ENCODE measurements at regions not wholly inside any gene's neighbourhood (a gene's known extent, or its start where the extent isn't known, plus 50 kb on each side); places are given as distances from the start of the nearest gene placed in this dataset.

- TF ChIP-seq, protein P1, sequence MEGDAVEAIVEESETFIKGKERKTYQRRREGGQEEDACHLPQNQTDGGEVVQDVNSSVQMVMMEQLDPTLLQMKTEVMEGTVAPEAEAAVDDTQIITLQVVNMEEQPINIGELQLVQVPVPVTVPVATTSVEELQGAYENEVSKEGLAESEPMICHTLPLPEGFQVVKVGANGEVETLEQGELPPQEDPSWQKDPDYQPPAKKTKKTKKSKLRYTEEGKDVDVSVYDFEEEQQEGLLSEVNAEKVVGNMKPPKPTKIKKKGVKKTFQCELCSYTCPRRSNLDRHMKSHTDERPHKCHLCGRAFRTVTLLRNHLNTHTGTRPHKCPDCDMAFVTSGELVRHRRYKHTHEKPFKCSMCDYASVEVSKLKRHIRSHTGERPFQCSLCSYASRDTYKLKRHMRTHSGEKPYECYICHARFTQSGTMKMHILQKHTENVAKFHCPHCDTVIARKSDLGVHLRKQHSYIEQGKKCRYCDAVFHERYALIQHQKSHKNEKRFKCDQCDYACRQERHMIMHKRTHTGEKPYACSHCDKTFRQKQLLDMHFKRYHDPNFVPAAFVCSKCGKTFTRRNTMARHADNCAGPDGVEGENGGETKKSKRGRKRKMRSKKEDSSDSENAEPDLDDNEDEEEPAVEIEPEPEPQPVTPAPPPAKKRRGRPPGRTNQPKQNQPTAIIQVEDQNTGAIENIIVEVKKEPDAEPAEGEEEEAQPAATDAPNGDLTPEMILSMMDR (IDR thresholded peaks at IDR 0.05; ENCODE audit: extremely low read depth, missing control alignments) = no peak
- no peak for DNase-seq (ENCODE audit: low spot score)
These were observed 68.0 kb upstream of the FAM20C start for GRCh38 chr7:124130-124949.

DNA sequence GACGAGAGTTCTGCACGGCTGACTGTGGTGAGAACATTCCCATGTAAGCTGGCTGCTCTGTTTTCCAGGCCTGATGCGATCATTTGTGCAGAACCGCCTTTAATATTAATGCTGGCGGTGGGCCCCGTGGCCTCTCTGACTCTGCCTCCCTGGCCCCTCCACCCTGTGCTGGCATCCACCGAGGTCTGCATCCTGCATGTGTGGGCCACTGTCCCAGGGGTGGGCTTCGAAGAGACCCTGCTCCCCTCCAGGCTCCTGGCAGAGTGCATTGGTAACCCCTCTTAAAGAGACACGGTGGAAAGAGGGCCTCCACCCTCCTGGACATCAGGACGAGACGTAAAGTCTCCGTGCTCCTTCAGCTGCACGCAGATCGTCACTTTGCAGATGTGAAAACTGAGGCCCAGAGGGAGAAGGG is 67.3 kb upstream of the FAM20C start:
- TF ChIP-seq, protein P1 (IDR thresholded peaks at IDR 0.05; ENCODE audit: extremely low read depth, missing control alignments) = no peak
- no peak for DNase-seq (ENCODE audit: low spot score)

DNA sequence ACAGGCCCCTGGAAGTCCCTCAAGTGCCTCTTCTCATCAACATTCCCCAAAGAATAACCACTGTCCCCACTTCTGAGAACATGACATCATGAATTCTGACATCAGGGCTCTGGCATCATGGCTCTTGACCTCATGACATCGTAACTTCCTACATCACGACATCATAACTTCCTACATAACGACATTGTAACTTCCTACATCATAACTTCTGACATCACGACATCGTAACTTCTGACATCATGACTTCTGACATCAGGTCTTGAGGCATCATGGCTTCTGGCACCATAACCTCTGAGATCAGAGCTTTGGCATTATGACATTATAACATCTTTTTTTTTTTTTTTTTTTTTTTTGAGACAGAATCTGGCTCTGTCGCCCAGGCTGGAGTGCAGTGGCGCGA is 66.7 kb upstream of the FAM20C start:
- TF ChIP-seq, protein P1 (IDR thresholded peaks at IDR 0.05; ENCODE audit: extremely low read depth, missing control alignments) = no peak
- DNase-seq (ENCODE audit: low spot score) = no peak

- DNase-seq (ENCODE audit: low spot score) = no peak
These were observed 66.0 kb upstream of the FAM20C start for GRCh38 chr7:126368-126767.

GRCh38 chr7:127064-127598 is 65.2 kb upstream of the FAM20C start:
- TF ChIP-seq, protein P1 (IDR thresholded peaks at IDR 0.05; ENCODE audit: extremely low read depth, missing control alignments) = no peak
- DNase-seq (ENCODE audit: low spot score) = no peak

More at GRCh38 chr7:126368-126767, 66.0 kb upstream of the FAM20C start:
- TF ChIP-seq, protein P1 (IDR thresholded peaks at IDR 0.05; ENCODE audit: extremely low read depth, missing control alignments) = no peak

DNA sequence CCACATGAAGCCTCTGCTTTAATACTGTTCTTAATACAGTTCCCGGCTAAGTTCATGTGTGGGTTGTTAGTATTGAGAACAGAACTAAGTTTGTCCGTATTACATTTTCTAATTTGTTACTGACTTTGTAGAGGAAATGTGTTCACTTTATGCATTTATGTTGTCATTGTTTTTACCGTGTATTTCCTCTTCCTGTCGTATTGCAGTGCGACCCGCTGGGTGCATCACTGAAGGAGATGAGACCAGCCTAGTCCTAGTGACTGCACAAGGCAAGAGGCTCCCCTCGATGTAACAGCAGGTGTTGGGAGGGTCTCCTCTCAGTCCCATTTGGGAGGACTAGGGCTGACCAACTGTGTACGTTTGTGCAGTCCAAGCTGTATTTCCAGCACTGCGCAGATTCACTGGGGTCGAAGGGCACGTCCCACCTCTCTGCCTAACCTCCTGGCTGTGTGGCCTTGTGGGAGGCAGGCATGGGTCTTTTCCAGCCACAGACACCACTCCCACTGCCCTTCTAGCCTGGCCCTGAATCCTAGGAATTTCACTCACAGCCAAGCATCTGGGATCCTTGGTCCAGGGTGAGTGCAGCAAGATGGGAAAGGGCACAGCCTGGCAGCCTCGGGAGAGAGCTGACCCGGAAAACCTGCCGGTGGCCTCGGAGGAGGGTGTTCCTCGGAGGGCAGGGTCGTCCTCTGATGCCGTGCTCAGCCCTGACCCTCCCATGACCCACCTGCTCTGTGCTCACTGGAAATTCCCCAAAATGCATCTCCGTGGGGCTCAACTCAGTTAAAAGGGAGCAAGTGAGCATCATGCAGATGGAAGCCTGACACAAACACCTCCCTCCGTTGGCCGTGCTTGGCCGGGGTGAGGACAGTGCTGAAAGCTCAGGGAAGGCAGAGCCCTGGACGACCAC is 63.9 kb upstream of the FAM20C start:
- no peak for DNase-seq (ENCODE audit: low spot score)
- TF ChIP-seq, protein P1 (IDR thresholded peaks at IDR 0.05; ENCODE audit: extremely low read depth, missing control alignments) = no peak

Data from GM20000 (cell line).